ENCODE measurements at regions not wholly inside any gene's neighbourhood (a gene's known extent, or its start where the extent isn't known, plus 50 kb on each side); places are given as distances from the start of the nearest gene placed in this dataset.

- no peak for TF ChIP-seq CTCF (conservative IDR thresholded peaks at IDR 0.05)
- TF ChIP-seq EZH2 (IDR thresholded peaks at IDR 0.05; ENCODE audit: low read depth) = no peak
Measured at GRCh38 chr6:168718821-168719475, 278.0 kb downstream of the SMOC2 start.
